ENCODE measurements at regions not wholly inside any gene's neighbourhood (a gene's known extent, or its start where the extent isn't known, plus 50 kb on each side); places are given as distances from the start of the nearest gene placed in this dataset.

DNA sequence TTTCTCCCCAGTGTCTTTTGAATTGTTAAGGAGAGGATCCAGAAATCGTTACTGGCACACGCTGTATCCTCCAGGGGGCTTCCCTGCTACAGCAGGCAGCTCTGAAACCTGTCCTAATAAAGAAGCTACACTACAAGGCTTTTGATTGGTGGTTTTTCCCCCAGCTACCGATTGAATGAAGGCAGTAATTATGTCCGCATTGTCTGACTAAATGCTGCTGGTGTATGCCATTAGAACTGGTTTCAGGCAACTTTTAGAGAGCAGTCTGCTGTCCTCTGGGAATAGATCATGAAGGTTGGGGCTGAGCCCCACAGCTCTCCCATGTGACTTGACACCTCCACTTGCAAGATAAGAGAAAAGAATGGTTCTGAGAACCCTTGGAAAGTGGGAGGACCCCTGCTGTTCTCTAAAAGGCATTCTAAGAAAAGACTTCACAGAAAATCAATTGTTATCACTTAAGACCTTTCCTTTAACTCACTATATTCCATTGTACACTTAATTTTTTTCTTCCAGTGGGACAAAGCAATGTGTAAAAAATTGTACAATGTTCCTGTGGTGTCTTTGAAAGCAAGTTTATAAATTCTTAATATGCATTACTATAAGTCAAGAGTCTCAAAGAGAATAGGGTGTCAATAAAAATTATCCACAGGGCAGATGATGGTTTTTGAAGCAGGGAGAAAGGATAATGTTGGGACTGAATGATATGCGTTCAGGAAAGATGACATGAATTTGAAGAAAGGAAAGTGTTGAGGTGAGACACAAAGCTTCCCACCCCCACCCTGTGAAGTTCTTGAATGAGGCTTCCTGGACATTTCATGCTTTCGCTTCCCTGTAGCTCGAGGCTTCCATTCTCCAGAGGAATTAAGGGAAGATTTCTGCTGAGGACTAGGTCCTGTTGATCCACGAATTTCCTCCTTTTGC lies 53.0 kb upstream of the DAZL start:
- no peak for DNase-seq

GRCh38 chr3:16658925-16659793 lies 53.9 kb upstream of the DAZL start:
- no peak for DNase-seq

- DNase-seq, result no peak
Measured at GRCh38 chr3:16663854-16664712, 58.9 kb upstream of the DAZL start.

DNA sequence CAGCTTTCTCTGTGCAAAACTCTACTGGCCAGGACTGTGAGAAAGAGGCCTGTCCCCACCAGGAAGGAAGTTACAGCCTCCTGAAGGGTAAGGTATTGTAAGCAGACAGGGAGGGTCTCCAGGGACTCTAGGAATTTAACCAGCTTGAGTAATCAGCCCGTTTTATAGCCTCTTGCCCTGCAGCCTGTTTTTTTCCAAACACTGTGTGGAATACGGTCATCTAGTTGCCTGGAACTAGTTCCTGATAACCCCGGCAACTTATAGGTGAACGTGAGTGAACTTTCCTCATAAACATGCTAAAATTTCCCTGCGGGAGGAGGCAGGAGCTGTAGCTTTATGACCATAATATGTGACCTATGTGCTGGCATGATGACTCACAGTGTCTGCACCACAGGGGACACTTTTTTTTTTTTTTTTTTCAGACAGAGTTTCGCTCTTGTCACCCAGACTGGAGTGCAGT lies 60.1 kb upstream of the DAZL start:
- no peak for DNase-seq

GRCh38 chr3:16666206-16666605 lies 61.0 kb upstream of the DAZL start:
- no peak for DNase-seq

GRCh38 chr3:16667633-16668032 lies 62.4 kb upstream of the DAZL start:
- no peak for DNase-seq

DNA sequence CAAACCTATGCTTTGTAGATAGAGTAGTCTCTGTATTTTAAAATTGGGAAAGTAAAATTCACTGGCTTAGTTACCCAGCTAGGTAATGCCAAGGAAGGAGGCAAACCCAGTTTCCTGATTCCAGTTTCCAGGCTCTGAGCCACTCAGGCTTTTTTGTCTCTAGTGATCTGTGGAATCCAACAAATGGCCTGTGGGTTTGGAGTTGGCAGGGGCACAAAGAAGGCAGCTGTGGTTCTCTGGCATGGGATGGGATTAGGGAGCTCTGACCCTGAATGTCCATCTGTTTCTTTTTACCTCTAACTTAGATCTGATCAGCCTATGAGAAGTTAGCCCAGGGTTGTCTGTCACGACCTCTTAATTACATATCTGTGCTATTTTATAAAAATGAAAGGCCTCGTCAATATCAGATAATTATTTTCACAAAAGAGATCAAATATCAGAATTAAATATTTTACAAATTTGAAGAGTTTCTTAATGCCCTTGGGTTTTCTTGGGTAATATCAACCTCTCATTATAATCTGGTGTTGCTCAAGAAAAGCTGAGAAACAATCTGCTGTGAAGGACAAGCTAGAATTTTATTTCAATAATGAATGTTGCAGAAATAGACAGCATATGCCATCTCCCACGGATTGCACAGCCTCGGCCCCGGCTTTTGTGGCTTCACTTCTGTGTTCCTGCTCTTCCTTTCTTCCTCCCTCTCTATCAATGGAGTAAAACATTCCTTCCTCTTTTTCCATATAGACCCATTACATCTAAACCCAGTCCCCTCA lies 63.7 kb upstream of the DAZL start:
- DNase-seq, result no peak

- DNase-seq, result no peak
Measured at GRCh38 chr3:16670191-16670590, 65.0 kb upstream of the DAZL start.

GRCh38 chr3:16671690-16672089 lies 66.5 kb upstream of the DAZL start:
- DNase-seq, result no peak

- DNase-seq, result no peak
Measured at GRCh38 chr3:16673530-16673929, 68.3 kb upstream of the DAZL start.

- DNase-seq, result no peak
Measured at GRCh38 chr3:16675805-16676204, 70.6 kb upstream of the DAZL start.

- no peak for DNase-seq
Measured at GRCh38 chr3:16686679-16687078, 81.5 kb upstream of the DAZL start.

GRCh38 chr3:16687221-16687620 lies 82.0 kb upstream of the DAZL start:
- no peak for DNase-seq

GRCh38 chr3:16692486-16693344 lies 87.5 kb upstream of the DAZL start:
- DNase-seq, result no peak

- DNase-seq, result no peak
Measured at GRCh38 chr3:16693820-16694219, 88.6 kb upstream of the DAZL start.

DNA sequence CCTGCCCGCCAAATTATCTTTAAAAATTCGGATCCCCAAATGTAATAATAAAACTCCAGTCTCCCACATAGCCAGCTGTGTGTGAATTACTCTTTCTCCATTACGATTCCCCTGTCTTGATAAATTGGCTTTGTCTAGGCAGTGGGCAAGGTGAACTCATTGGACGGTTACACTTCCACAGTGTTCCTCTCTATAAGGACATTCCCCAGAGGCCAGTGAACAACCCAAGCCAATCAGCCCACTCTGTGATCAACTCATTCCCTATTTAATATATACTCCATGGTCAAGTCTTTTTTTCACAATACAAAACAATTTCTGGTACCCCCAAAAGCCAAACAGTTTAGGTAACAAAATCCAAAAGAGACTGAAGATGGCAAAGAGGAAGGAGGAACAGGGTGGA lies 90.5 kb upstream of the DAZL start:
- no peak for DNase-seq

DNA sequence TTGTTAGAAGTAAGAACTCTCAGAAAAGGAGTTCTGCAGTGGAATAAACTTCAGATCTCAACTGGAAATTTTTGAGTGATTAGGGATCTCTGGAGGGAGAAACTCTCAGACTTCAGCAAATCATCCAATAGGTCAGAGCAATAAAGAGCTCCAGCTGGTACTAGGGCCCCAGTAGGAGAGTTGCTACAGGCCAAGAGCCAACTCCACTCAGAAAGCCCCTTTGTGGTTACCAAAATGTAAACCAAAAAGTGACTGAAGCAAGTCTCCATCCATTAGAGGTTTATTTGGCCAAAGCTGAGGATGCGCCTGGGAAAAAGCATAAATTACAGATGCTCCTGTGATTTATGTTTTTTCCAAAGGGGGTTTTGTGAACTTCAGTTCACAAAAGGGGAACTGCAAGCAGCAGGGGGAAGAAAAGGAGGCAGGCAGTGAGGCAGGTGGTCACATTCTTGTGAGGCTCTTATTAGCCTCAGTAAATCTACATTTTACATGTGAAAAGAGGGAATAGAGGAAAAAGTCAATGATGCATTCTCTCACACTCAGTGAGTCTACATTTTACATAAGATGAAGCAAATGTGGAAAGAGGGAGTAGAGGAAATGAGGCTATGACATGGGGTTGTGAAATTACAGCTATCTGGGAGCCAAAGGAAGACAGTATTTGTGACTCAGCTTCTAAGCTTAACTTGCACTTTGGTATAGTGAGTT lies 92.4 kb upstream of the DAZL start:
- DNase-seq, result no peak

- no peak for DNase-seq
Measured at GRCh38 chr3:16700651-16701050, 95.4 kb upstream of the DAZL start.

DNA sequence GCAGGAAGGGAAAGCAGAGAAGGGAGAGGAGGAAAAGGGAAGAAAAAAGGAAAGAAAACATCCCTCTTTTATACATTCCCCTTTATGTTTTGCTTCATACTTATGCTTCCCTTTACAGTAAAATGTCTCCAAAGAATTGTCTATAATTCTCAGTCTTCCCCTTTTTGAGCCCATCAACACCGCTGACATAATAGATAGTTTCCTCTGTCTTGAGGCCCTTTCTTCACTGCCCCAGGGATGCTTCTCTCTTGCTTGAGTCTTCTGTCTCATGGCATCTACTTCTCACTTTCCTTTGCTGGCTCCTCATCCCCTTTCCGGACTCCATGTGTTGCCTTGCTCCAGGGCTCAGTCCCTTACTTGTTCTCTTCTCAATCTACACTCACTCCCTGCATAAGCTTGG lies 99.7 kb upstream of the DAZL start:
- no peak for DNase-seq

DNA sequence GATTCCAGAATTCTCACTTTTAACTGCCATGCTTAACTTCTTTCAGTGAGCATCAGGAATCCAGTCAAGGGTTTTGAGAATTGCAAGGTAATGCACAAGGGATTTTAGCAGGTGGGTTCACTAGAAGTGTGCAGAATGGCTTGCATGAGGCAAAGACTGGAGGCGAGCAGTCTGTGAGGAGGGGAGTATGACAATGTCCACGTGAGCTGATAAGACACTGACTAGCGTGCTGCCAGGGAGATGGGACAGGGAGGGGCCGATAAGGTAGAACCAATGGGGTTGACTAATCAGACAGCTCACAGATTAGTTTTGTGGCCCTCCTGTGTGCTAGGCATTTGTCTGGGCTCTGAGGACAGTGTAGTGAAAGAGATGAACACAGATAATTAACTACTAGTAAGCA lies 102.0 kb upstream of the DAZL start:
- DNase-seq, result no peak
